ENCODE measurements at regions not wholly inside any gene's neighbourhood (a gene's known extent, or its start where the extent isn't known, plus 50 kb on each side); places are given as distances from the start of the nearest gene placed in this dataset.

GRCh38 chr20:51237278-51237677 lies 214.4 kb upstream of the KCNG1 start:
- TF ChIP-seq, protein P1, sequence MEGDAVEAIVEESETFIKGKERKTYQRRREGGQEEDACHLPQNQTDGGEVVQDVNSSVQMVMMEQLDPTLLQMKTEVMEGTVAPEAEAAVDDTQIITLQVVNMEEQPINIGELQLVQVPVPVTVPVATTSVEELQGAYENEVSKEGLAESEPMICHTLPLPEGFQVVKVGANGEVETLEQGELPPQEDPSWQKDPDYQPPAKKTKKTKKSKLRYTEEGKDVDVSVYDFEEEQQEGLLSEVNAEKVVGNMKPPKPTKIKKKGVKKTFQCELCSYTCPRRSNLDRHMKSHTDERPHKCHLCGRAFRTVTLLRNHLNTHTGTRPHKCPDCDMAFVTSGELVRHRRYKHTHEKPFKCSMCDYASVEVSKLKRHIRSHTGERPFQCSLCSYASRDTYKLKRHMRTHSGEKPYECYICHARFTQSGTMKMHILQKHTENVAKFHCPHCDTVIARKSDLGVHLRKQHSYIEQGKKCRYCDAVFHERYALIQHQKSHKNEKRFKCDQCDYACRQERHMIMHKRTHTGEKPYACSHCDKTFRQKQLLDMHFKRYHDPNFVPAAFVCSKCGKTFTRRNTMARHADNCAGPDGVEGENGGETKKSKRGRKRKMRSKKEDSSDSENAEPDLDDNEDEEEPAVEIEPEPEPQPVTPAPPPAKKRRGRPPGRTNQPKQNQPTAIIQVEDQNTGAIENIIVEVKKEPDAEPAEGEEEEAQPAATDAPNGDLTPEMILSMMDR (IDR thresholded peaks at IDR 0.05), result no peak
- TF ChIP-seq POLR2AphosphoS5 (IDR thresholded peaks at IDR 0.05), result no peak
